Right cardiac atrium (tissue), 5 donors: ENCODE measurements at regions not wholly inside any gene's neighbourhood (a gene's known extent, or its start where the extent isn't known, plus 50 kb on each side); places are given as distances from the start of the nearest gene placed in this dataset.

Source experiments
- ATAC-seq, 2 donors: fragments of 200-7000 bp; cut with Tn5 transposase; one replicate each; pipeline versions ENCODE4 v1.8.0 to v1.9.1; 2020; ENCODE audit warnings: moderate library complexity in 2 of 2, mild to moderate bottlenecking in 1 of 2
- DNase-seq, 3 donors: peaks; one replicate each; pipeline ENCODE4 v3.0.0-alpha.2; 2020
- H3K27ac ChIP-seq: one replicate; pipeline ENCODE4 v1.5.1; 2013; ENCODE audit warnings: mild to moderate bottlenecking, low read length, control low read depth, moderate library complexity
- H3K27me3 ChIP-seq: one replicate; pipeline ENCODE4 v1.6.1; 2013; ENCODE audit not compliant: control insufficient read depth, insufficient read depth
- H3K4me1 ChIP-seq: one replicate; pipeline ENCODE4 v1.6.1; 2013; ENCODE audit warnings: low read length; ENCODE audit not compliant: control insufficient read depth, insufficient read depth
- H3K4me3 ChIP-seq: one replicate; pipeline ENCODE4 v1.5.1; 2013; ENCODE audit warnings: low read length, control low read depth
- H3K9me3 ChIP-seq: one replicate; pipeline ENCODE4 v1.6.1; 2013; ENCODE audit warnings: low read length; ENCODE audit not compliant: control insufficient read depth
- WGBS: extraction: QIAGEN DNeasy Blood & Tissue Kit; methylation state at CpG from one replicate; pipeline ENCODE4 v1.1.7; 2013; 5-methylcytosine and 5-hydroxymethylcytosine counted together
- intact Hi-C, 4 donors: fragments of 100-400 bp; cut with DNase I; formaldehyde crosslinking; loops; one replicate each; pipeline versions ENCODE4 v1.11.0 to v1.14.0; 2022 to 2023
- donor health status: healthy with polysubstance abuse.
- donor health status: DM: no; HTN: yes; CAD: no.
- donor health status: DM: no; HTN: no; CAD: no.
- donor health status: DM: no; HTN: yes; CAD: no; lungs with severe emphysema.
- donor health status: DM: yes; HTN: yes; CAD: no.

GRCh38 chr18:5058768-5059695, 138.0 kb downstream of the AKAIN1 start:
- Histone ChIP-seq H3K4me1 (peaks cover 1% of the 10 kb centered on the region), H3K27ac (no peak overlapping the region), H3K4me3 (no peak overlapping the region), H3K27me3 (no peaks in the 10 kb centered on the region), H3K9me3 (no peaks in the 10 kb centered on the region)
- intact Hi-C loops: loop anchor here in 1 of 4 donors (5.0 kb wide), 1 partner anchor 952 kb away; no protein-coding TSS in a partner anchor
- 44% methylated on average over 17 of the region's 17 CpGs for WGBS
- DNase-seq: peak in 1 of 3 donors; percentile 15
- ATAC-seq: peak; percentile 73

- peak; percentile 26 to 64 (median 58) for DNase-seq
- Histone ChIP-seq H3K9me3 (no peaks in the 10 kb centered on the region), H3K4me3 (no peak overlapping the region), H3K27me3 (no peaks in the 10 kb centered on the region), H3K27ac (no peak overlapping the region), H3K4me1 (peaks cover 1% of the 10 kb centered on the region)
- WGBS: 20% methylated on average over 13 of the region's 13 CpGs
- intact Hi-C loops: loop anchor here in 1 of 4 donors (5.0 kb wide), 1 partner anchor 950 kb away; no protein-coding TSS in a partner anchor
- peak; percentile 60 to 76 for ATAC-seq
These were observed 139.4 kb downstream of the AKAIN1 start for GRCh38 chr18:5057386-5058348.

GRCh38 chr18:5052491-5052890, 144.6 kb downstream of the AKAIN1 start:
- H3K27me3 ChIP-seq: no peaks in the 10 kb centered on the region
- no peak for ATAC-seq
- peaks cover 1% of the 10 kb centered on the region for H3K4me1 ChIP-seq
- H3K27ac ChIP-seq: no peak overlapping the region
- no peaks in the 10 kb centered on the region for H3K9me3 ChIP-seq
- intact Hi-C loops: no loop called here
- WGBS: 75% methylated on average over 4 of the region's 4 CpGs
- DNase-seq: no peak
- H3K4me3 ChIP-seq: no peak overlapping the region

- DNase-seq (no peak), ATAC-seq (no peak)
- Histone ChIP-seq H3K27ac (no peak overlapping the region), H3K9me3 (no peaks in the 10 kb centered on the region), H3K4me3 (no peak overlapping the region), H3K4me1 (no peaks in the 10 kb centered on the region), H3K27me3 (no peaks in the 10 kb centered on the region)
- intact Hi-C loops: no loop called here
- WGBS: 72% methylated on average over 2 of the region's 2 CpGs
These were observed 145.8 kb downstream of the AKAIN1 start for GRCh38 chr18:5051207-5051606.

- intact Hi-C loops: no loop called here
- ATAC-seq (no peak), DNase-seq (no peak)
- H3K9me3 ChIP-seq: no peaks in the 10 kb centered on the region
- 65% methylated on average over 3 of the region's 3 CpGs for WGBS
- no peaks in the 10 kb centered on the region for H3K4me1 ChIP-seq
- H3K27me3 ChIP-seq: no peaks in the 10 kb centered on the region
- H3K27ac ChIP-seq: no peak overlapping the region
- H3K4me3 ChIP-seq: no peak overlapping the region
These were observed 147.9 kb downstream of the AKAIN1 start for GRCh38 chr18:5049124-5049523.

- Histone ChIP-seq H3K27me3 (no peaks in the 10 kb centered on the region), H3K9me3 (no peaks in the 10 kb centered on the region), H3K4me1 (no peaks in the 10 kb centered on the region), H3K4me3 (no peak overlapping the region), H3K27ac (no peak overlapping the region)
- ATAC-seq: no peak
- WGBS: 84% methylated on average over 3 of the region's 3 CpGs
- no peak for DNase-seq
- intact Hi-C loops: no loop called here
These were observed 156.6 kb downstream of the AKAIN1 start for GRCh38 chr18:5040476-5040875.

GRCh38 chr18:5036523-5036922, 160.5 kb downstream of the AKAIN1 start:
- Histone ChIP-seq H3K27ac (no peak overlapping the region), H3K4me1 (no peaks in the 10 kb centered on the region), H3K27me3 (no peaks in the 10 kb centered on the region), H3K4me3 (no peak overlapping the region), H3K9me3 (no peaks in the 10 kb centered on the region)
- ATAC-seq: no peak
- intact Hi-C loops: no loop called here
- DNase-seq: no peak

GRCh38 chr18:5031216-5031615, 165.8 kb downstream of the AKAIN1 start:
- no peak for DNase-seq
- H3K27ac ChIP-seq: no peak overlapping the region
- no peaks in the 10 kb centered on the region for H3K27me3 ChIP-seq
- H3K4me3 ChIP-seq: no peak overlapping the region
- H3K9me3 ChIP-seq: no peaks in the 10 kb centered on the region
- no peaks in the 10 kb centered on the region for H3K4me1 ChIP-seq
- intact Hi-C loops: no loop called here
- no peak for ATAC-seq
- 61% methylated on average over 2 of the region's 2 CpGs for WGBS

- 58% methylated on average over 3 of the region's 3 CpGs for WGBS
- no peak for ATAC-seq
- Histone ChIP-seq H3K9me3 (no peaks in the 10 kb centered on the region), H3K4me1 (no peaks in the 10 kb centered on the region), H3K27ac (no peak overlapping the region), H3K27me3 (no peaks in the 10 kb centered on the region), H3K4me3 (no peak overlapping the region)
- intact Hi-C loops: no loop called here
- no peak for DNase-seq
These were observed 166.4 kb downstream of the AKAIN1 start for GRCh38 chr18:5030636-5031035.

GRCh38 chr18:5029592-5029991, 167.5 kb downstream of the AKAIN1 start:
- Histone ChIP-seq H3K9me3 (no peaks in the 10 kb centered on the region), H3K4me1 (no peaks in the 10 kb centered on the region), H3K27ac (no peak overlapping the region), H3K27me3 (no peaks in the 10 kb centered on the region), H3K4me3 (no peak overlapping the region)
- 74% methylated on average over 5 of the region's 5 CpGs for WGBS
- no peak for DNase-seq
- intact Hi-C loops: no loop called here
- ATAC-seq: no peak

GRCh38 chr18:5024741-5025140, 172.3 kb downstream of the AKAIN1 start:
- Histone ChIP-seq H3K4me3 (no peak overlapping the region), H3K4me1 (no peaks in the 10 kb centered on the region), H3K9me3 (no peaks in the 10 kb centered on the region), H3K27me3 (no peaks in the 10 kb centered on the region), H3K27ac (no peak overlapping the region)
- DNase-seq: no peak
- intact Hi-C loops: no loop called here
- 69% methylated on average over 2 of the region's 2 CpGs for WGBS
- ATAC-seq: no peak
